Skin of body (tissue), 1 donor: ENCODE measurements at regions not wholly inside any gene's neighbourhood (a gene's known extent, or its start where the extent isn't known, plus 50 kb on each side); places are given as distances from the start of the nearest gene placed in this dataset.
"Not testable (repeated sequence)": the region's sequence is repeated elsewhere in the genome, so short reads cannot be mapped to it uniquely, and the experiment has no call there.

Experiments used
- DNase-seq: peaks from one replicate; lab custom pipeline; 2025; lab: John Stamatoyannopoulos, UW

DNA sequence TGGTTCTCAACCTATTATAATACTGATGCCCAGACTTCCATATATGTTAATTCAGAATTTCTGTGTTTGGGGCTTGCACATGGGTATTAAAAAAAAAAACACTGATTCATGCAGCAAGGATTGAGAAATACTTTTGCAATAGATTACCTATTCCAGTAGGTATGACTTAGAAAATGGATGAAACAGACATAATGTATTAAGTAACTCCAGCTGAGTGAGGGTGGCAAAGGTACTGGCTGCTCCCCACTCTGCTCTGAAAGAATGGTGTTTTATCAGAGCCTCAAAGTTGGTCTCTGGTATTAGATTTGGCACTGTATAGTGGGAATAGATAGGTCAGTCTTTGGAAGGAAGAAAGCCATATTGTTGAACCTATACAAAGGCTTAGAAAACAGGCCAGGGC lies 234.3 kb upstream of the FOLH1 start:
- DNase-seq = no peak

DNA sequence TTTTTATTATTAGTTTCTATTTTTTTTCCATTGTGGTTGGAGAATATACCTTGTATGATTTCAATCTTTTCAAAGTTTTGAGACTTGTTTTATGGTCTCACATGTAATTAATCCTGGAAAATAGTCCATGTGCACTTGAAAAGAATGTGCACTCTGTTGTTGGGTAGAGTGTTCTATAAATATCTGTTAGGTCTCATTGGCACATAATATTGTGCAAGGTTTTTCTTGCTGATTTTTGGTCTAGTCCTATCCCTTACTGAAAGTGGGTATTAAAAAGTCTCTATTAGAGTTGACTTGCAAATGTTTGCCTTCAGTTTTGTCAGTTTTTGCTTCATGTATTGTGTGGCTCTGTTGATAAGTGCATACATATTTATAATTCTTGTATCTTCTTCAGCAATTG lies 231.5 kb upstream of the FOLH1 start:
- not testable (repeated sequence) for DNase-seq

DNA sequence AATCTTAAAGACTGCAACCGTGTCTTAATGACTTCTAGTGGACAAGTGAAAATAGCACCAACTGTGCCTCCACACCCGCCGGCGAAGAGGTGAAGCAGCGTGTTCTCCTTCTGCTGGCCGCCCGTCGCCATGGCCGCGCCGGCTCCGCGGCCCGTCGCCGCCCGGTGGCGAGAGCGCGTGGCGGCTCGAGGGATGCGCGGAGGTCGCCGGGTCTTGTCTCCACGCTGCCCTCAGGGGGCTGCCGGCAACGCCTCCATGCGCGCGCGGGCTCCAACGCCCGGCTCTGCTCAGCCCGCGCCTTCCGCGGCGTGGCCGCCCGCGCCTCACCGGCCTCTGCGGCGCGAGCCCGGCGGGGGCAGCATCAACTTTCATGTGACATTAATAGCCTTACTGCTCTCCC lies 225.9 kb upstream of the FOLH1 start:
- not testable (repeated sequence) for DNase-seq

DNA sequence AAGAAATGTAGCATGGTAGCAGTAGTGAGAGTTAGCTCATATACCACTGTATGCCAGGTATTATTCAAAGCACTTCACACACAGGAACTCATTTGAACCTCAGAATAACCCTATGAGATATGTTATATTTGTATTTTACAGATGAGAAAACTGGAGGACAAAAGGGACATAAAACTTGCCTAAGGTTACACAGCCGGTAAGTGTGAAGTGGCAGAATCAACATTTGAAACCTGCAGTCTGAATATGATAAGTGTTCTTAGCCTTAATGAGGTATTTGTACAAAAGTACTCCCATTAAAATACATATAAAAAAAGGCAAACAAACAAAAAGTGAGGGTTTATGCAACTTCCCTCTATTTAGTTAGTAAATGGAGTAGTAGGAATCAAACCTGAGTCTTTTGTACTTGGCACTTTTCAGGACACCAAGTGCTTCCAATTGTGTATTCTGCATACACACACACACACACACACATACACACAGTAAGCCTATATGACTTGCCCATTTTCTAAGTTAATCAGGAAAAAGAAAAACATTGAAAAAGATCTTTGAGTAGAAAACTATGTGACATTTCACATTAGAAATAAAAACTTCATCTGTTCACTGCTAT lies 223.9 kb upstream of the FOLH1 start:
- DNase-seq = no peak

DNA sequence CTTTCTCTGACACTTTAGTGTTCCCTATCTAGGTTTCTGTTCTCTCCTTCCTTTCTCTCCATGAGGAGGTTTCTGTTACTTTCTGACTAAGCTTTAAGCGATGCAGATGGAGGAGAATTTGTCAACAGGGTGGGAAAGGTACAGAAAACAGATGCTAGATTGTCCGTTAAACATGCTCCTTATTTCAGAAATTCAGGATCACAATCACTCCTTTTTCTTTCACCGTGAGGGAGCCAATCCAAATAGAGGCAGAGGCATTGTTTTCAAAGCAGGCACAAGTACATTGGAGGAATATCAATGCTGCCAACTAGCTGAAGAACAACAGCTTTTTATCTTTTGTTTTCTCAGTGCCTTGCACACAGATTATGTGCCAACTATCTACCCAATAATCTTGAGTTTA lies 215.7 kb upstream of the FOLH1 start:
- DNase-seq = no peak

DNA sequence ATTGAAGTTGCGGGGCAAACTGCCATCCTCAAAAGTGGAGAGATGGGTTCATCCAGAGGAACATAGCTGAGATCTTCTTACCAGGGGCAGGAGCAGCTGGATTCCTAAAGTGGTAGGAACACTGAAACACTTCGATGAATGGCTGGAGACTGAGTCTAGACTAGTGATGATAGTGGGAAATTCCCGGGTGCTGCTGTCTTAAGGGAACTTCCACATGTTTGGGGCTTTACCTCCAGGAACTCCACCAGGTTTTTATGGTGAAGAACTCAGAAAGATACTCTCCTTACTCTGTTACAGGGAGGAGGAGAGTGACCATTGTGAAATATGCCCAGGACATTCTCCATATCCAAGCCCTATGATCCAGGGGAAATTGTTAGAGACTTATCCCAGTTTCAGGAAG lies 210.5 kb upstream of the FOLH1 start:
- not testable (repeated sequence) for DNase-seq

DNA sequence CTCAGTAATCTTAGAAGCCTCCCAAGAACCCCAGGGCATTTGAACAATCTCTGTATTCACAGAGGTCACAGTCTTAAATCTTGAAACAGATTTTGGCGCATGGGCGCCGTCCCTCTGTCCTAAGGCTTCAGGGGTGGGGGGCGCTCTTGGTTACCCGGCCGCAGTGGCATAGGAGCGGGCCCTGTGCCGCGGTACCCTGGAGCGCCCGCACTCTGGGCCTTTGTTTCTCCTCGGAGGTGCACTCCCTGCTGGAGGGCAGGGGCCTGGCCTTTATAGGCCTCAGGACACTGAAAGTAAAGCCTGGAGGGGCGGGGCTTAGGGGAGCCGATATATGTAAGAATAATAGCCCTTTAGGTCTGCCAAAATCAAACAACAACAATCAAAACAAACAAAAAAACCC lies 197.3 kb upstream of the FOLH1 start:
- DNase-seq = no peak

DNA sequence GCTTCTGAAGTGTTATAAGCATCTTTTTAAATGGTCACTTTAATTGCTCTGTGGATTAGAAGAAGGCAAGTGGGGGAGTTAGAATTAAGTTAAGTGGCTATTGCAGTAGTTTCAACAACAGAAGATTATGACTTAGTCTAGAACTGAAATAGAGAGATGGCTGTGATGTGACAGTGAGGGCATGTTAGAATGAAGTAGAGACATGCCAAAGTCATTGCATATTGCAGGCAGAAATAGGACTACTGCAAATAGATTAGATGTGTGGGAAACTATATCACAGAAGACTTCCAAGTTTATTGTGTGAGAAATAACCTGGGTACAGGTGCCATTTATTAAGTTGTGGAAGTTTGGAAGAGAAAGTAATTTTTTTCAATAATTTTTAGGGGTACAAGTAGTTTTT lies 187.4 kb upstream of the FOLH1 start:
- not testable (repeated sequence) for DNase-seq

DNA sequence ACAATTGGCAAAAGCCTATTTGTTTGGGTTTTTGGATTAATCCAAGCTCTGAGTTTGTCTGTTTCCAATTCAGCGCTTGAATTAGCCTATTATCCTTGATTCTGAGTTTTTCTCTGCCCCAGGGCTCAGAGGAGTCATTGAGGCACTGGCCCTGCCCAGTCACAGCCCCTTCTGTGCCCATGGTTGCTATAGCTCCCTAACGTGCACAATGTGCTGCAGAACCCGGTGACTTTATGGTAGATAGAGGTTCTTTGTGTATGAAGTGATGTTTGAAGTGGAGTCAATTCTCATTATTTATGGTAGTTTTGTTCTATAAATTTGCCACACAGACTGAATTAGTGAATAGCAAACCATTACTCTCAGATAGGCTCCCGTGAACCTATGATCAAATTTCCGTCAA lies 182.0 kb upstream of the FOLH1 start:
- not testable (repeated sequence) for DNase-seq

DNA sequence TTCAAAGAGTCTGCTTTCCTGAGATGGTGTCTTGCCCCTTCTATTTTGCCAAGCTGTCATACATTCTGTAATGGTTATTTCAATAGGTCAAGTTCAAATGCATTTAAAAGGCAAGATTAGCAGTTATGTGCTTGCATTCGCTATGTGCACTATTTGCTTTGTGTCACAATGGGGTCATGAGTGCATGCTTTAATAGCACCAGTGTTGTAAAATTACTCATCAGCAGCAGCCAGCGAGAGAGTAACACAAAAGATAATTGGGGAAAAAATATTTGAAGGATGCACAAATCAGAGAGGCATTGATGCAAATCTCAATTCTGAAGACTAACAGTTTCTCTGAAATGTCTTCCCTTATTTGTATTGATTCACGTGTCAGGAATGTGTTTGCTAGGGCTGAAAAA lies 180.7 kb upstream of the FOLH1 start:
- DNase-seq = not testable (repeated sequence)

DNA sequence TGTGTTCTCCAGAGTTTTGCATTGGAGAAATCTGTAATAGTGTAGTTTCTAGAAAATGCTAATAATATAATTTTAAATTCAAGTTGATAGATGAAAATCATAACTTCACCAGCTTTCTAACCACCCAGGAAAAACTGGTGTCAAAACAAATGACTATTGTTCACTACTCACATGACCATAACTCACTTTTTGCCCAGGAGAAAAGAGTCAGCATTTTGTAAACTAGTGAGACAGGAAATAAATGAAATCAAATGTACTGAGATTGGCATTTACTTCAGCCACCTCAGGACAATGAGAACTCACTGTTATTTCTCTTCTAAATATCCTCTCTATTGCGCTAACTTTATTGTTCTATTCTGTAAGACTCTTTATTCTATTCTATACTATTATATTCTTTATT lies 176.0 kb upstream of the FOLH1 start:
- not testable (repeated sequence) for DNase-seq

DNA sequence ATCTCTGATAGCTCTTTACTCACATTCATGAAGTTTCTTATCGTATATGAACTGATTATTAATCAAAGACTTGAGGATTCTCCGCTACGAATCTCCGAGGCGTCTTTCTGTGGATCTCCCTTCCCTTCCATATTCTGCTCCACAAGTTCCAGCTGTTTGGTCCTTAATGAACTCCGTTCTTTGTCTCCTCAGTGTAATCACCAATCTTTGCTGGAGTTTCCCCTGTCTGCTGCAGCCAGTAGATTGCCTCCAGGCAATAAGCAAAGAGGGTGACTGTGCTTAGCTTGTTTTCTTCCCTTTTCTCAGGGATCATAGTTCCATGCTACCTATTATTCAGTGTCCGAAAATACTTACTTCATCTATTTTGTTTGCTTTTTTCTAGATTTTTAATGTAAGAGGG lies 169.6 kb upstream of the FOLH1 start:
- DNase-seq = no peak

DNA sequence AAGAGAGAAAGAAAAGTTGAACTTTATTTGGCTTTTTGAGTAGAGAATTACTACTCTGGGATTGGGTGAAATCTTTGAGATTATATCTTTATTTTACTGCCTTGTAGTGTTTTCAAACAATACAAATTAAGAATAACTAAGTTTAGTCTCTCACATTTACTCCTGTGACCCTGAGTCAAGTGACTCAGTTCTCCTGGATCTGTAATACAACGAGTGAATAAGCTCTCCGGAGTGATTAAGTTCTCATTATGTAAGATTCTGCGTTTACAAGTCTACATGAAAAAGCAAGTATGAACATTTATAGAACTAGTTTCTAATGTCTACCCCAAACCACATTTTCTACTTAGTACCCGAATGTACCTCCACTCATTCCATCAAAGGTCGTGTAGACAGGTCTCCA lies 165.5 kb upstream of the FOLH1 start:
- not testable (repeated sequence) for DNase-seq

DNA sequence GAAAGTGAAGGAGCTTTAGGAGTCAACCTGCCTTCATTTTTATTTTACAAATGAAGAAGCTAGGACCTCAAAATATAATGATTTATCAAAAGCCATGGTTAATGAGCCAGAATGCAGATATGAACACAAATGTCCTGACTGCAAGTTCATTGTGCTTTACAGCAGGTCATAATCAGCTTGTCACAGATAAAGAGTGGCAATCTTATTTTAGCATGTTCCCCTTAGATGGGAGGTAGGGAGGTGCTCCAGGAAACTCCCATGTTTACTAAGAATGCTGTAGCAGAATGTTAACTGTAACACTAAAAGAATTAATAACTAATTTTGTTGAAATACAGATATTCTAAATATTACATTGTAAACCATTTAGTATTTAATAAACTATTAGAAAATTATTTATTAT lies 165.0 kb upstream of the FOLH1 start:
- not testable (repeated sequence) for DNase-seq

DNA sequence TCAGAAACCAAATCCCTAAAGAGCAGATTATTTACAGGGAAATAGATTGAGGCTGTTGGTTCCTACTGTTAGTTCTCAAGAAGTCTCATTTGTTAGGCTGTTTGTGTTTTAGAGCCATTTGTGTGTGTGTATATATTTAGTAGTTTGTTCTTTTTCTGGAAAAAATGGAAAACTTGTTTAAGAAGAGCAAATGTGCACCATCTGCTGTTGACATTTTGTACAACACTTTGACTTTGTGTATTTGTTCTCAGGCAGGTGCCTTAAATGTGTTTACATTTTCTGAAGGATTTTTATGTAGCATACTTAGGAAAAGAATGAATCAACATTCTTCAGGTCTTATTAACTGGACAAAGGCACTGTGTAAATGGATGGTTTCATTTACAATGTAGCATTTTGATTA lies 163.7 kb upstream of the FOLH1 start:
- DNase-seq = not testable (repeated sequence)

DNA sequence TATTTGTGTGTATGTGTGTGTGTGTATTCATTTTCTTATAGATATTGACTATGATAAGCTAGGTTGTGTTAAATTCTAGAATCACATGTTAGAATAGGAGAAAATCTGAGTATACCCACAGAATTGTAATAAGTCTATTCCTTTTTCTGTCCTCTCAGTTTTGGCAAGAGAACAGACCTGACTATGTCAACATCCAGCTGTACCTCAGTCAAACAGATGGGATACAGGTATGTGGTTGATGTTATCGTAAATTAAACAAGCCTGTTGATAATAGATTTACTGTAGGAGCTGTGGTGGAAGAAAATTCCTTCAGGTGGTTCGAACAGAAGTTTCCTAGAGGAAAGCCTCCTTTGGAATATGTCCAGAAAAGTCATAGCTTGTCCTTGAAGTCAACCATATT lies 160.2 kb upstream of the FOLH1 start:
- not testable (repeated sequence) for DNase-seq

DNA sequence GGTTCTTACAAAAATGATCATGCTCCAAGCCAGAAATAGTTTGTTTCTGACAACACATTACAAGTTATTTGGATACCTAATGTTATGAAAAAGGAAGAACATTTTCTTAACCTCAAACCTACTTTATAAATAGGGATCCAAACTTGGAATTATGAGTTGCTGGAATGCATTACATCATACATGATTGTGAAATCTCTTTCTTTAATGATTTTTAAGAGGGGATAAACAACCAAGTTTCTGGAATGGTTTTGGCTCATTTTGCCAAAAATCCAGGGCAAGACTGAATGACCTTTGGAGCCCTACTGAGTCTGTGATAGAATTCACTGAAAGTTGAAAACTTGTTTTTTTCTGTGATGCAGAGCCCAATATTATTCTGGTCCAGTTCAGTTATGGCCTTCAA lies 157.0 kb upstream of the FOLH1 start:
- not testable (repeated sequence) for DNase-seq

DNA sequence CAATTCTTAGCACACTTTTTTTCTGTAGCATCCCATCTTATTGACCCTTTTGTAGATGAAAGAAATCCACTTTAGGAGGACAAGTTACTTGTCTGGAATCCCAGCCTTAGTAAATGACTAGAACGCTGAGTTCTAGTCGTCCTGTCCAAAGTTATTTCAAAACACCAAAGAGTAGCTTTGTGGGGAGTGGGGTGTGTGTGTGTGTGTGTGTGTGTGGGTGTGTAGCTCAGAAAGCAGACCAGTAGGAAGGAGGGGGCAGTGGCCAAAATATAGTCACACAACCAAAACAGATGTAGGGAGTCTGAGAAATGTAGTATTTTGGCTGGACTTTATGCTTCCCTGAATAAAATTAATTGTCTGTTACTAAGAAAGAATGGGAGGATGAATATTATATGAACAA lies 154.6 kb upstream of the FOLH1 start:
- DNase-seq = not testable (repeated sequence)

DNA sequence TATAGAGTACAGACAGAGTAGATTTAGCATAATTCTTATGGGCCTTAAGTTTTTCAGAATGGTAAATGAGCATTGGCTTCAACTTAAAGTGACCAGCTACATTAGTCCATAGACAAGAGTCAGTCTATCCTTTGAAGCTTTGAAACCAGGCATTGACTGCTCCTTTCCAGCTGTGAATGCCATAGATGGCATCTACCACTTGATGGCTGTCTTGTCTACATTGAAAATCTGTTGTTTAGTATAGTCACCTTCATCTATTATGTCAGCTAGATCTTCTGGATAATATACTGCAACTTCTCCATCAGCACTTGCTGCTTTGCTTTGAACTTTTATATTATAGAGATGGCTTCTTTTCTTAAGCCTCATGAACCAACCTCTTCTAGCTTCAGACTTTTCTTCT lies 146.1 kb upstream of the FOLH1 start:
- DNase-seq = not testable (repeated sequence)

DNA sequence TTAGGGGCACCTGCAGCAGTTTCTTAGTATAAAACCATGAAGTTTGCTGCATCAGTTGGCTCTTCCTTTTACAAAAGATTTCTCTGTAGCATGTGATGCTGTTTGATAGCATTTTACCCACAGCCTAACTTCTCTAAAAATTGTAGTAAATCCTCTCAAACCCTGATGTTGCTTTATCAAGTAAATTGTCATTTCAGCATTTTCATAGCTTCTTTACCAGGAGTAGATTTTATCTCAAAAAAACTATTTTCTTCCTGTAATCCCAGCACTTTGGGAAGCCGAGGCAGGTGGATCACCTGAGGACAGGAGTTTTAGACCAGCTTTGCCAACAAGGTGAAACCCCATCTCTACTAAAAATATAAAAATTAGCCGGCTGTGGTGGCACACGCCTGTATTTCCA lies 144.5 kb upstream of the FOLH1 start:
- DNase-seq = not testable (repeated sequence)

DNA sequence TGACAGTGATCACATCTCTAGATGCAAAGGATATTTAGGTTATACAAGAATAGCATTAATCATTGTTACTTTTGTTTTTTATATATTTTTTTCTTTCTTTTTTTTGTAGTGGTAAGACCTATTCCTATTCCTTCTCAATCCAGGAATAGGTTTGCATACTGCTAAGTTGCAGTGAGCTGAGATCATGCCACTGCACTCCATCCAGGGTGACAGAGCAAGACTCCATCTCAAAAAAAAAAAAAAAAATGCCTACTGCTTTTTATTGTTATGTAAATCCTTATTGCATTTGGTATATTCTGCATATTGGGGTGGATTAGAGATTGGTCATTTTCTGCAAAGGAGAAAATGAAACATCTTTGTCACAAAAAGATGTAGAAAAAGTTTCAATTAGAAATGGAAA lies 138.2 kb upstream of the FOLH1 start:
- DNase-seq = not testable (repeated sequence)

DNA sequence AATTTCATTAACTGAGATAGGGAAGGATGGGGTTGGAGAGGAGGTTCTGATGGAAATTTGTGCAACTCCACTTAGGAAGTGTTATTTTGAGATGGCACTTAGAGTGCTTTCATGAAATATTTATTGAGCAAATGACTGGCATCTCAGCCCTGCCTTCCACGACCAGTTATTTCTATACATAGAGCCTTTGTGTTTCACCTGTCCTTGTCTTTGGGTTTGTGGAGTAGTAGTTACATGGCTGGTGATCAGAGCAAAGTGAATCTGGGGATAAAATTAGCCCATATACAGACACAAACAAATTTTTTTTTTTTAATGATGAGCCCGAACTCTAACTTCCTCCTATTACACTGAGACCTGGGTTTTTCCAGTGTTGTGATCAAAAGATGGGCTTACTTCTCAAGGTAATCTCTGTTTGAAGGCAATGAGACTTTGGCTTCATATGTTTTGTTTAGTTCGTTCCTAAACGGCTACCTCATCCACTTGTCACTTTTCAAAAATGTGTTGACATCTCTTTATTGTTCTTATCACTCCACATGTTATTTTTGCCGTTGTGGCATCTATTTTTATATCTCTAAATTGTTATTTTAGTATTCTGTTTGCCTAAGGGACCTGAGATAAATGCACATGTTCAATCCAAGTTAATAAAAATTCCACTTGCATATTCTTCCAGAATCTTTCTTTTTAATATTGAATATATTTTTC lies 120.2 kb upstream of the FOLH1 start:
- not testable (repeated sequence) for DNase-seq

DNA sequence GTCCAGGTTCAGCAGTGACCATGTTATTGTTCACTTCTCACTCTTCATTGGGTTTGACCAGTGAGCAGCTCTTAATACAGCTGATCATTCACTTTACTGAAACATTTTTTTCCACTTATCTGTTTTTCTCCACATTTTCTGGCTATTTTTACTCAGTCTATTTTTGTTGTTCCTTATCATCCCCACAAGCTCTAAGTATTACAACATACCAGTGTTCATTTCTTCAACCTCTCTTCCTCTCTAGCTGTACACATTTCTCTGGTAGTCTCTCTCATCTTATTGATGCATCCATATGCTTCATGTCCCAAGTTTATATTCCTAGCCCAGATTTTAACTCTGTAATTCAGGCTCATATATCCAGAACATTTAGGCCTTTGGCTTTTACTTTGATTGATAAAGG lies 119.4 kb upstream of the FOLH1 start:
- not testable (repeated sequence) for DNase-seq
